ENCODE measurements at regions not wholly inside any gene's neighbourhood (a gene's known extent, or its start where the extent isn't known, plus 50 kb on each side); places are given as distances from the start of the nearest gene placed in this dataset.

DNA sequence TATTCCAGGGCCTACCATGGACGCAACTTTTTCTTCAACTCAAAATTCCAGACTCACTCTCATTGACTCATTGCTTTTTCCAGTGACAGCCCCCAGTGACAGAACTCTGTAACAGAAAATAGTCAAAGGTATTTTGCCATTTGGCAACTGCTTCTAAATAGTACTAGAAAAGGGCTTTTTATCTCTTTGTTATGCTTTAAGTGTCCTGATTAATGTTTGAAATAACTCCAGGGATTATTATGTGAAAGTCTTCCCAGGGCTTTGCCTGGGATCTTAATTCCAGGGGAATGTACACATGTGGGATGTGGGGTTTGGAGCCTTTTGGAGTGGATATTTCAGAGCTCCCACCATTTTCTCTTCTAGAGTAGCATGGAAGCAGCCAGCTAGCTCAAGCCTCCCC is 198.8 kb downstream of the KCNS3 start:
- Histone ChIP-seq H3K4me3 (no peak overlapping the region), H3K4me2 (no peak overlapping the region), H2AFZ (no peak overlapping the region), H3K36me3 (ENCODE audit: insufficient read depth) (no peaks in the 10 kb centered on the region), H3K27me3 (ENCODE audit: insufficient read depth) (no peaks in the 10 kb centered on the region), H3K9me2 (ENCODE audit: insufficient read depth) (no peaks in the 10 kb centered on the region), H3K79me2 (replicated peaks; ENCODE audit: insufficient read depth) (no peaks in the 10 kb centered on the region), H3K4me1 (ENCODE audit: insufficient read depth) (no peaks in the 10 kb centered on the region), H3F3A (replicated peaks; ENCODE audit: low read depth) (no peaks in the 10 kb centered on the region), H3K27ac (ENCODE audit: low read depth) (no peak overlapping the region), H4K20me1 (replicated peaks; ENCODE audit: insufficient read depth) (no peaks in the 10 kb centered on the region)
- DNase-seq (ENCODE audit: low spot score) (no peak), ATAC-seq (no peak)
- Mint-ChIP-seq H3K4me1 (no peaks in the 10 kb centered on the region), H3K36me3 (ENCODE audit: low read depth) (no peaks in the 10 kb centered on the region), H3K27me3 (ENCODE audit: insufficient read depth, low read depth, poor library complexity) (no peaks in the 10 kb centered on the region), H3K9me3 (peaks cover 5% of the 10 kb centered on the region; the same call in 2 of the 3 replicates), H3K4me3 (no peak overlapping the region), H3K27ac (no peak overlapping the region)
- no peak for TF ChIP-seq POLR2AphosphoS5 (IDR thresholded peaks at IDR 0.05; ENCODE audit: low read depth)
- TF ChIP-seq, protein P1, sequence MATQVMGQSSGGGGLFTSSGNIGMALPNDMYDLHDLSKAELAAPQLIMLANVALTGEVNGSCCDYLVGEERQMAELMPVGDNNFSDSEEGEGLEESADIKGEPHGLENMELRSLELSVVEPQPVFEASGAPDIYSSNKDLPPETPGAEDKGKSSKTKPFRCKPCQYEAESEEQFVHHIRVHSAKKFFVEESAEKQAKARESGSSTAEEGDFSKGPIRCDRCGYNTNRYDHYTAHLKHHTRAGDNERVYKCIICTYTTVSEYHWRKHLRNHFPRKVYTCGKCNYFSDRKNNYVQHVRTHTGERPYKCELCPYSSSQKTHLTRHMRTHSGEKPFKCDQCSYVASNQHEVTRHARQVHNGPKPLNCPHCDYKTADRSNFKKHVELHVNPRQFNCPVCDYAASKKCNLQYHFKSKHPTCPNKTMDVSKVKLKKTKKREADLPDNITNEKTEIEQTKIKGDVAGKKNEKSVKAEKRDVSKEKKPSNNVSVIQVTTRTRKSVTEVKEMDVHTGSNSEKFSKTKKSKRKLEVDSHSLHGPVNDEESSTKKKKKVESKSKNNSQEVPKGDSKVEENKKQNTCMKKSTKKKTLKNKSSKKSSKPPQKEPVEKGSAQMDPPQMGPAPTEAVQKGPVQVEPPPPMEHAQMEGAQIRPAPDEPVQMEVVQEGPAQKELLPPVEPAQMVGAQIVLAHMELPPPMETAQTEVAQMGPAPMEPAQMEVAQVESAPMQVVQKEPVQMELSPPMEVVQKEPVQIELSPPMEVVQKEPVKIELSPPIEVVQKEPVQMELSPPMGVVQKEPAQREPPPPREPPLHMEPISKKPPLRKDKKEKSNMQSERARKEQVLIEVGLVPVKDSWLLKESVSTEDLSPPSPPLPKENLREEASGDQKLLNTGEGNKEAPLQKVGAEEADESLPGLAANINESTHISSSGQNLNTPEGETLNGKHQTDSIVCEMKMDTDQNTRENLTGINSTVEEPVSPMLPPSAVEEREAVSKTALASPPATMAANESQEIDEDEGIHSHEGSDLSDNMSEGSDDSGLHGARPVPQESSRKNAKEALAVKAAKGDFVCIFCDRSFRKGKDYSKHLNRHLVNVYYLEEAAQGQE (IDR thresholded peaks at IDR 0.05; ENCODE audit: unreplicated experiment): no peak
- TF ChIP-seq, protein P2, sequence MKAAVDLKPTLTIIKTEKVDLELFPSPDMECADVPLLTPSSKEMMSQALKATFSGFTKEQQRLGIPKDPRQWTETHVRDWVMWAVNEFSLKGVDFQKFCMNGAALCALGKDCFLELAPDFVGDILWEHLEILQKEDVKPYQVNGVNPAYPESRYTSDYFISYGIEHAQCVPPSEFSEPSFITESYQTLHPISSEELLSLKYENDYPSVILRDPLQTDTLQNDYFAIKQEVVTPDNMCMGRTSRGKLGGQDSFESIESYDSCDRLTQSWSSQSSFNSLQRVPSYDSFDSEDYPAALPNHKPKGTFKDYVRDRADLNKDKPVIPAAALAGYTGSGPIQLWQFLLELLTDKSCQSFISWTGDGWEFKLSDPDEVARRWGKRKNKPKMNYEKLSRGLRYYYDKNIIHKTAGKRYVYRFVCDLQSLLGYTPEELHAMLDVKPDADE (IDR thresholded peaks at IDR 0.05): no peak
- TF ChIP-seq ZNF331 (CRISPR knock-in tag; IDR thresholded peaks at IDR 0.05; ENCODE audit: low read depth): no peak
- TF ChIP-seq JUNB (IDR thresholded peaks at IDR 0.05; ENCODE audit: unreplicated experiment): no peak
- TF ChIP-seq STAT1 (IDR thresholded peaks at IDR 0.05; ENCODE audit: unreplicated experiment): no peak
- TF ChIP-seq NANOG (IDR thresholded peaks at IDR 0.05; ENCODE audit: borderline replicate concordance): no peak
- no peak for TF ChIP-seq CREB1 (CRISPR knock-in tag; IDR thresholded peaks at IDR 0.05; ENCODE audit: low read depth)
- TF ChIP-seq ZNF114 (CRISPR knock-in tag; IDR thresholded peaks at IDR 0.05): no peak
- no peak for TF ChIP-seq EZH2 (IDR thresholded peaks at IDR 0.05; ENCODE audit: low read depth, unreplicated experiment)
- TF ChIP-seq, protein P3, sequence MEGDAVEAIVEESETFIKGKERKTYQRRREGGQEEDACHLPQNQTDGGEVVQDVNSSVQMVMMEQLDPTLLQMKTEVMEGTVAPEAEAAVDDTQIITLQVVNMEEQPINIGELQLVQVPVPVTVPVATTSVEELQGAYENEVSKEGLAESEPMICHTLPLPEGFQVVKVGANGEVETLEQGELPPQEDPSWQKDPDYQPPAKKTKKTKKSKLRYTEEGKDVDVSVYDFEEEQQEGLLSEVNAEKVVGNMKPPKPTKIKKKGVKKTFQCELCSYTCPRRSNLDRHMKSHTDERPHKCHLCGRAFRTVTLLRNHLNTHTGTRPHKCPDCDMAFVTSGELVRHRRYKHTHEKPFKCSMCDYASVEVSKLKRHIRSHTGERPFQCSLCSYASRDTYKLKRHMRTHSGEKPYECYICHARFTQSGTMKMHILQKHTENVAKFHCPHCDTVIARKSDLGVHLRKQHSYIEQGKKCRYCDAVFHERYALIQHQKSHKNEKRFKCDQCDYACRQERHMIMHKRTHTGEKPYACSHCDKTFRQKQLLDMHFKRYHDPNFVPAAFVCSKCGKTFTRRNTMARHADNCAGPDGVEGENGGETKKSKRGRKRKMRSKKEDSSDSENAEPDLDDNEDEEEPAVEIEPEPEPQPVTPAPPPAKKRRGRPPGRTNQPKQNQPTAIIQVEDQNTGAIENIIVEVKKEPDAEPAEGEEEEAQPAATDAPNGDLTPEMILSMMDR (conservative IDR thresholded peaks at IDR 0.05; ENCODE audit: low read depth in 2 of 2): no peak
- TF ChIP-seq, protein P4, sequence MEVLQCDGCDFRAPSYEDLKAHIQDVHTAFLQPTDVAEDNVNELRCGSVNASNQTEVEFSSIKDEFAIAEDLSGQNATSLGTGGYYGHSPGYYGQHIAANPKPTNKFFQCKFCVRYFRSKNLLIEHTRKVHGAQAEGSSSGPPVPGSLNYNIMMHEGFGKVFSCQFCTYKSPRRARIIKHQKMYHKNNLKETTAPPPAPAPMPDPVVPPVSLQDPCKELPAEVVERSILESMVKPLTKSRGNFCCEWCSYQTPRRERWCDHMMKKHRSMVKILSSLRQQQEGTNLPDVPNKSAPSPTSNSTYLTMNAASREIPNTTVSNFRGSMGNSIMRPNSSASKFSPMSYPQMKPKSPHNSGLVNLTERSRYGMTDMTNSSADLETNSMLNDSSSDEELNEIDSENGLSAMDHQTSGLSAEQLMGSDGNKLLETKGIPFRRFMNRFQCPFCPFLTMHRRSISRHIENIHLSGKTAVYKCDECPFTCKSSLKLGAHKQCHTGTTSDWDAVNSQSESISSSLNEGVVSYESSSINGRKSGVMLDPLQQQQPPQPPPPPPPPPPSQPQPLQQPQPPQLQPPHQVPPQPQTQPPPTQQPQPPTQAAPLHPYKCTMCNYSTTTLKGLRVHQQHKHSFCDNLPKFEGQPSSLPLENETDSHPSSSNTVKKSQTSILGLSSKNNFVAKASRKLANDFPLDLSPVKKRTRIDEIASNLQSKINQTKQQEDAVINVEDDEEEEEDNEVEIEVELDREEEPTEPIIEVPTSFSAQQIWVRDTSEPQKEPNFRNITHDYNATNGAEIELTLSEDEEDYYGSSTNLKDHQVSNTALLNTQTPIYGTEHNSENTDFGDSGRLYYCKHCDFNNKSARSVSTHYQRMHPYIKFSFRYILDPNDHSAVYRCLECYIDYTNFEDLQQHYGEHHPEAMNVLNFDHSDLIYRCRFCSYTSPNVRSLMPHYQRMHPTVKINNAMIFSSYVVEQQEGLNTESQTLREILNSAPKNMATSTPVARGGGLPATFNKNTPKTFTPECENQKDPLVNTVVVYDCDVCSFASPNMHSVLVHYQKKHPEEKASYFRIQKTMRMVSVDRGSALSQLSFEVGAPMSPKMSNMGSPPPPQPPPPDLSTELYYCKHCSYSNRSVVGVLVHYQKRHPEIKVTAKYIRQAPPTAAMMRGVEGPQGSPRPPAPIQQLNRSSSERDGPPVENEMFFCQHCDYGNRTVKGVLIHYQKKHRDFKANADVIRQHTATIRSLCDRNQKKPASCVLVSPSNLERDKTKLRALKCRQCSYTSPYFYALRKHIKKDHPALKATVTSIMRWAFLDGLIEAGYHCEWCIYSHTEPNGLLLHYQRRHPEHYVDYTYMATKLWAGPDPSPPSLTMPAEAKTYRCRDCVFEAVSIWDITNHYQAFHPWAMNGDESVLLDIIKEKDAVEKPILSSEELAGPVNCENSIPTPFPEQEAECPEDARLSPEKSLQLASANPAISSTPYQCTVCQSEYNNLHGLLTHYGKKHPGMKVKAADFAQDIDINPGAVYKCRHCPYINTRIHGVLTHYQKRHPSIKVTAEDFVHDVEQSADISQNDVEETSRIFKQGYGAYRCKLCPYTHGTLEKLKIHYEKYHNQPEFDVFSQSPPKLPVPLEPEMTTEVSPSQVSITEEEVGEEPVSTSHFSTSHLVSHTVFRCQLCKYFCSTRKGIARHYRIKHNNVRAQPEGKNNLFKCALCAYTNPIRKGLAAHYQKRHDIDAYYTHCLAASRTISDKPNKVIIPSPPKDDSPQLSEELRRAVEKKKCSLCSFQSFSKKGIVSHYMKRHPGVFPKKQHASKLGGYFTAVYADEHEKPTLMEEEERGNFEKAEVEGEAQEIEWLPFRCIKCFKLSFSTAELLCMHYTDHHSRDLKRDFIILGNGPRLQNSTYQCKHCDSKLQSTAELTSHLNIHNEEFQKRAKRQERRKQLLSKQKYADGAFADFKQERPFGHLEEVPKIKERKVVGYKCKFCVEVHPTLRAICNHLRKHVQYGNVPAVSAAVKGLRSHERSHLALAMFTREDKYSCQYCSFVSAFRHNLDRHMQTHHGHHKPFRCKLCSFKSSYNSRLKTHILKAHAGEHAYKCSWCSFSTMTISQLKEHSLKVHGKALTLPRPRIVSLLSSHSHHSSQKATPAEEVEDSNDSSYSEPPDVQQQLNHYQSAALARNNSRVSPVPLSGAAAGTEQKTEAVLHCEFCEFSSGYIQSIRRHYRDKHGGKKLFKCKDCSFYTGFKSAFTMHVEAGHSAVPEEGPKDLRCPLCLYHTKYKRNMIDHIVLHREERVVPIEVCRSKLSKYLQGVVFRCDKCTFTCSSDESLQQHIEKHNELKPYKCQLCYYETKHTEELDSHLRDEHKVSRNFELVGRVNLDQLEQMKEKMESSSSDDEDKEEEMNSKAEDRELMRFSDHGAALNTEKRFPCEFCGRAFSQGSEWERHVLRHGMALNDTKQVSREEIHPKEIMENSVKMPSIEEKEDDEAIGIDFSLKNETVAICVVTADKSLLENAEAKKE (CRISPR knock-in tag; IDR thresholded peaks at IDR 0.05): no peak
- no peak for TF ChIP-seq EZH2phosphoT487 (IDR thresholded peaks at IDR 0.05; ENCODE audit: unreplicated experiment)
